NCI-H446 (cell line): ENCODE measurements at regions not wholly inside any gene's neighbourhood (a gene's known extent, or its start where the extent isn't known, plus 50 kb on each side); places are given as distances from the start of the nearest gene placed in this dataset.
"Not testable (repeated sequence)": the region's sequence is repeated elsewhere in the genome, so short reads cannot be mapped to it uniquely, and the experiment has no call there.

ENCODE experiments used
- DNase-seq, 2 experiments: peaks; one replicate each; lab custom pipeline; 2025; lab: John Stamatoyannopoulos, UW

DNA sequence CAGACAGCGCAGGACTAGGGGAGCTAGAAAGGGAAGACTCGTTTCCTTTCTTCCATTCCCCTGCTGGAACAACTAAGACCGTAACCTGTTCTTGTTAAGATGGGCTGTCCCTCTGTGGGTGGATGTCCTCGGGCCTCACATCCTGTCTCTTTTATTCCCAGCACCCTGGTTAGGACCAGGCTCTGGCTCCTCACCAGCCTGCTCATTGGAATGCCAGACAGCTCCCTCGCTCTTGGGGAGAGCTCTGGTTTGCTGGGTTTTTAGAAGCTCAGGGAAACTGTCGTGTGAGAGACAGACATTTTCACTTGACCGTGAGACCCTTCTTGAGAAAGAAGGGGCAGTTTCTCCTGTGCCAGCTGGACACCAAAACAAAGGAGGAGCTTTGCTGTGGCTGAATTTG is 58.1 kb upstream of the HABP2 start:
- no peak for DNase-seq

DNA sequence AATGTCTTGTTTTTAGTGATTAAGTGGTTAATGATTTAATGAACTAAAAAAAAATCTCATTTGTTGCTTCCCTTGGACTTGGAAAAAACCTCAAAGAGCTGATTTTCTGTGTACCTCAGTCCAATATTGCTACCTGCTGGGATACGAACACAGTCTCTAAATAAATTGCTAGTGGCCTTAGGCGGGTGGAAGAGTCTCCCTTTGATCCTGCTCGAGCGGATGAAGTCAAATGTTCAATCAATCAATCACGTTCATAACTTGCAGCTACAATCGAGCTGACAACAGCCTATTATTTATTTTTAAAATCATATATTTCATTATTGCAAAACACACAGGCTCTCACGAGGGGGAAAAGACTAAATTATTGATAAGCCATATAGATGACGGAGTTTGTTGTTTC is 57.3 kb upstream of the HABP2 start:
- DNase-seq: no peak

DNA sequence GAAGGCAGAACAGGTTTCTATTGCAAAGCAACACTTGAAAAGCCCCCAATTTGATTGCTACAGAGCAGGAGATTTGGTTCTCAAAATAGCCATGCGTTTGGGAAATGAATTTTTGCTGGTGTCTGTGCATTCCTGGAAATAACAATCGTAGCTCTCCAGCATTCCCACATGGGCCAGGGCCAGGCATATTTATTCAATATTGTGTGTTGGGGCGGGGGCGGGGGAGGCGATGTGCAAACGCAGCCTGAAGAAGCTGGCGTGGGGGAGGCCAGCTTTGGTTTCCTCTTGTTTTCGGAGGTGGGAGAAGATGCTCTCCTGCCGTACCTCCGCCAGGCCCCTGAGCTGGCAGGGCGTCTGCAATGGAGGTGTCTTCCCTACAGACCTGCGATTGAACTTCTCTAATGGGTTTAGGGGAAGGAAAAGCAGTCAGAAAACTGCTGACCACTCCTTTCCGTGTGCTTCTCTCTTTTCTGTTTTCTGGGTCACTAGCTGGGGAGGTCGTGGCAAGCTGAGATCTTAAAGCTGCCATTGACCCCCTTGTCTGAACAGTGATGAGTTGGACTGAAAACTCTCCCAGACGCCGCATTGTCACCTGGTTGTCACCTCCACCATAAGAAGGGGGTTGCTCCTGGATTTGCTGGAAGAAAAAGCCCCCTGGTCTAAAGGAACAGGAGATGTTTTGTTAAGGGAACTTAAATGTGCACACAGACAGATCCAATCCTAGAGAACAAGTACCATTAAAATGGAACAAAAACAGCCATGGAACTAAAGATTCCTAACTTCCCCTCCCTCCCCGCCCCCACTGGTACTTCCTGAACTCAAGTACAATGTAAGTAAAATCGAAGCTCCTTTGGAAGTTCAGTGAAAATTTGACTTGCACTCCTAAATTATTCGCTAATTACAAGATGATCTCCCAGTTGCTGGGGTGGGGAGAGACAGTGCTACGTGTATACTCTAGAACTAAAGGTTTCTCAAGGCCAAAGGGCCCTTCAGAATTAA is 56.4 kb upstream of the HABP2 start:
- DNase-seq: no peak

DNA sequence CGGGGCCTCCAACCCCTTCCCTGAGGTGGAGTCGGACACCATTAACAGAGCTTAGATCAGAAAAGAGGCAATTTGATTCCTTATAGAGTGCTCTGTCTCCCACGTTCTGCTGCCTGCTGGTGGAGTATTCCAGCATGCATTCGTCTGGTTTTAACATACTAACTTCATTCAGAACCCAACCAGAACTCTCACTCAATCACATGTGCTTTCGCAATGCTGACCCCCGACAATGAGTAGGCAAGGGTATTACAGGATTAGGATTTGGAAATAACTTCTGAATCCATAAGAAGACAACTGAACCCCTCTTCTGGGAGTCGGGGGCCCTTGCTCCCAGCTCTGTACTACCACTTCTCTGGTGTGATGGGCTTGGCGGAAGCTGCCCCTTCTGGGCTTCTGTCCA is 55.7 kb upstream of the HABP2 start:
- DNase-seq: no peak

DNA sequence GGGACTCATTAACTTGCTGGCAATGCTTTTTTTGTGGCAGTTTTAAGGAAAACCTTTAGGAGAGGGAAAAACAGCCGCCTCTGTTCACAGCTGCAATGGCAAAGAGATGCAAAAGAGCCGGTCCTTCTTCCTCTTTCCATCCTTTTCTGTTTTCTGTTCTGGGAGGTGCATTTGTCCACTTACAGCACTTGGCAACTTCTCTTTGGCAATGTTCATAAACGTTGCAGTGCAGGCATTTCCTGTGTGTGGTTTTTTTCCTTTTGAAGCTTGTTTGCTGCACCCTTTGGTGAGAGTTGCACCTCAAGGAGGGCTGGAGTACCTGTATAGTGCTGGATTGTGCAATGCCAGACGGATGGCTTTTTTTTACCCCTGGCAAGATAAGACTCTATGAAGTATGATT is 53.9 kb upstream of the HABP2 start:
- DNase-seq: no peak

DNA sequence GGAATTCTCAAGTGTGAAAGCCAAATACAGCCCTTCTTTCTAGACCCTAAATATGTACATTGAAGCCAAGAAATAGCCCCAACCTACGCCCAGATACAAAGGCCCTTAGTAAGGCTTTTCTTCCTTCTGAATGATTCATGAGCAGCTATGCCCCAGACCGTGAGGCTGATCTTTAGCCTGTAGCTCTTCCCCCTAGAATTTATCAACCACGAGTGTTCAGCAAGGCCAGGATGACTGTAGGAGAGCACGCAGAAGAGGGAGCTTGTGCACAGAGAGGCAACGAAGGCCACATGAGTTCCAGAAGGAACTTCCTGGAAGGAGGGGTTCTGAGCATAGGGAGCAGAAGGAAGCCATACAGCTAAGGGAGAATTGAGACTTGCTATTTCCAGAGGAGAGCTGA is 53.0 kb upstream of the HABP2 start:
- no peak for DNase-seq

DNA sequence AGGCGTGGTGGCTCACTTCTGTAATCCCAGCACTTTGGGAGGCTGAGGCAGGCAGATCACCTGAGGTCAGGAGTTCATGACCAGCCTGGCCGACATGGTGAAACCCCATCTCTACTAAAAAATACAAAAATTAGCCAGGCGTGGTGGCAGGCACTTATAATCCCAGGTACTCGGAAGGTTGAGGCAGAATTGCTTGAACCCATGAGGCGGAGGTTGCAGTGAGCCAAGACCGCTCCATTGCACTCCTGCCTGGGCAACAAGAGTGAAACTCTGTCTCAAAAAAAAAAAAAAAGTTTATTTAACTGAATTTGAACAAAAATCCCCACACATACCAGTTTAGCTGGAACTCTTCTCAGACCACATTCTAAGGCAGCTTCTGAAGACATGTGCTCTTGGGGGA is 51.8 kb upstream of the HABP2 start:
- not testable (repeated sequence) for DNase-seq
